ENCODE measurements at regions not wholly inside any gene's neighbourhood (a gene's known extent, or its start where the extent isn't known, plus 50 kb on each side); places are given as distances from the start of the nearest gene placed in this dataset.

DNA sequence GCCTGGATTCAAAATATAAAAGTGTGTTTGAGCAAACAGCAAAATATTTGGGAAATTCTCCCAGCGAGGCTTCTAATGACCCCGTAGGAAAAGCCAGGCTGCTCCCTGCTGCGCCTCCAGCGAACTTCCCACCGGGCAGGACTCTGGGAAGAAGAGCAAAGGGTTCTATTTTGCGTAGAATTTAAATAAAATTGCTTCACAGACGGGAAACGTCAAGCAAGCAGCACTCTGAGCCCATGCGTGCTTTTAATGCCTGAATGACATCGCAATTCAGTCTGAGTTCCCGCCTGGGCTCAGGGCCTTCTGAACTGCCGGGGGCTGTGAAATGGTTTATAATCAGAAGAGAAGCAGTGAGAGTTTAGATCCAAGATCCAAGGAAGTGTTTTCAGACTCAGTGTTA lies 775.1 kb downstream of the BRD1 start:
- ChIA-PET POLR2A (no interaction called here), CTCF (ENCODE audit: low intra/inter-chr PET ratio, low total read pairs) (no interaction called here)
- no peak overlapping the region for H3K9ac ChIP-seq (ENCODE audit: insufficient read depth, low read depth, low read length)
- in situ Hi-C loops (cut with HindIII; ENCODE audit: extremely low pct_ligation_motif_present, low pct_unique_long_range_greater_than_20kb) (no loop called here), intact Hi-C loops (cut with micrococcal nuclease; ENCODE audit: unreplicated experiment) (no loop called here)
- H3K27me3 ChIP-seq (ENCODE audit: control insufficient read depth in 1 of 2, insufficient read depth in 2 of 2, low read length in 2 of 2): peaks cover 0 to 56% of the 10 kb centered on the region in 2 experiments; a peak in 3 of 5 replicates
- no peaks in the 10 kb centered on the region for H3K79me2 ChIP-seq (ENCODE audit: insufficient read depth, low read length)
- H3K4me3 ChIP-seq (replicated peaks in 1 of 3; ENCODE audit: insufficient read depth in 1 of 3, low read depth in 2 of 3, low read length in 3 of 3): no peak overlapping the region
- no peak for DNase-seq (ENCODE audit: low spot score)
- no peak overlapping the region for H3K27ac ChIP-seq (ENCODE audit: extremely low read length, insufficient read depth, low read length)
- no peak overlapping the region for H2AFZ ChIP-seq (ENCODE audit: low read length)
- ATAC-seq: no peak
- 31% methylated on average over 12 of the region's 12 CpGs for WGBS (ENCODE audit: low lambda C conversion rate)
- no peaks in the 10 kb centered on the region for H3K9me3 ChIP-seq (ENCODE audit: low read length)
- H4K20me1 ChIP-seq (ENCODE audit: insufficient read depth, low read length): no peaks in the 10 kb centered on the region
- BruUV-seq (replicated peaks): no TSS peak
- H3K4me2 ChIP-seq (ENCODE audit: low read depth, low read length): no peak overlapping the region
- TF ChIP-seq, protein P1, sequence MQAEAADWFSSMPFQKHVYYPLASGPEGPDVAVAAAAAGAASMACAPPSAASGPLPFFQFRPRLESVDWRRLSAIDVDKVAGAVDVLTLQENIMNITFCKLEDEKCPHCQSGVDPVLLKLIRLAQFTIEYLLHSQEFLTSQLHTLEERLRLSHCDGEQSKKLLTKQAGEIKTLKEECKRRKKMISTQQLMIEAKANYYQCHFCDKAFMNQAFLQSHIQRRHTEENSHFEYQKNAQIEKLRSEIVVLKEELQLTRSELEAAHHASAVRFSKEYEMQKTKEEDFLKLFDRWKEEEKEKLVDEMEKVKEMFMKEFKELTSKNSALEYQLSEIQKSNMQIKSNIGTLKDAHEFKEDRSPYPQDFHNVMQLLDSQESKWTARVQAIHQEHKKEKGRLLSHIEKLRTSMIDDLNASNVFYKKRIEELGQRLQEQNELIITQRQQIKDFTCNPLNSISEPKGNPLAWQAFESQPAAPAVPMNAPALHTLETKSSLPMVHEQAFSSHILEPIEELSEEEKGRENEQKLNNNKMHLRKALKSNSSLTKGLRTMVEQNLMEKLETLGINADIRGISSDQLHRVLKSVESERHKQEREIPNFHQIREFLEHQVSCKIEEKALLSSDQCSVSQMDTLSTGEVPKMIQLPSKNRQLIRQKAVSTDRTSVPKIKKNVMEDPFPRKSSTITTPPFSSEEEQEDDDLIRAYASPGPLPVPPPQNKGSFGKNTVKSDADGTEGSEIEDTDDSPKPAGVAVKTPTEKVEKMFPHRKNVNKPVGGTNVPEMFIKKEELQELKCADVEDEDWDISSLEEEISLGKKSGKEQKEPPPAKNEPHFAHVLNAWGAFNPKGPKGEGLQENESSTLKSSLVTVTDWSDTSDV (CRISPR knock-in tag; IDR thresholded peaks at IDR 0.05): no peak
- TF ChIP-seq NR2C2 (CRISPR knock-in tag; IDR thresholded peaks at IDR 0.05; ENCODE audit: borderline replicate concordance) (no peak), SCMH1 (CRISPR knock-in tag; IDR thresholded peaks at IDR 0.05; ENCODE audit: borderline replicate concordance) (no peak), ZNF674 (CRISPR knock-in tag; IDR thresholded peaks at IDR 0.05; ENCODE audit: low read depth) (no peak), ZNF354B (CRISPR knock-in tag; IDR thresholded peaks at IDR 0.05) (no peak), ZFX (CRISPR knock-in tag; IDR thresholded peaks at IDR 0.05; ENCODE audit: low read depth) (no peak), MLLT10 (CRISPR knock-in tag; IDR thresholded peaks at IDR 0.05) (no peak), KLF13 (CRISPR knock-in tag; IDR thresholded peaks at IDR 0.05) (no peak), MED13 (CRISPR knock-in tag; IDR thresholded peaks at IDR 0.05) (no peak), DMAP1 (CRISPR knock-in tag; IDR thresholded peaks at IDR 0.05) (no peak), ZNF33B (CRISPR knock-in tag; IDR thresholded peaks at IDR 0.05) (no peak), ESRRA (CRISPR knock-in tag; IDR thresholded peaks at IDR 0.05; ENCODE audit: low read depth) (no peak)
- TF ChIP-seq, protein P2, sequence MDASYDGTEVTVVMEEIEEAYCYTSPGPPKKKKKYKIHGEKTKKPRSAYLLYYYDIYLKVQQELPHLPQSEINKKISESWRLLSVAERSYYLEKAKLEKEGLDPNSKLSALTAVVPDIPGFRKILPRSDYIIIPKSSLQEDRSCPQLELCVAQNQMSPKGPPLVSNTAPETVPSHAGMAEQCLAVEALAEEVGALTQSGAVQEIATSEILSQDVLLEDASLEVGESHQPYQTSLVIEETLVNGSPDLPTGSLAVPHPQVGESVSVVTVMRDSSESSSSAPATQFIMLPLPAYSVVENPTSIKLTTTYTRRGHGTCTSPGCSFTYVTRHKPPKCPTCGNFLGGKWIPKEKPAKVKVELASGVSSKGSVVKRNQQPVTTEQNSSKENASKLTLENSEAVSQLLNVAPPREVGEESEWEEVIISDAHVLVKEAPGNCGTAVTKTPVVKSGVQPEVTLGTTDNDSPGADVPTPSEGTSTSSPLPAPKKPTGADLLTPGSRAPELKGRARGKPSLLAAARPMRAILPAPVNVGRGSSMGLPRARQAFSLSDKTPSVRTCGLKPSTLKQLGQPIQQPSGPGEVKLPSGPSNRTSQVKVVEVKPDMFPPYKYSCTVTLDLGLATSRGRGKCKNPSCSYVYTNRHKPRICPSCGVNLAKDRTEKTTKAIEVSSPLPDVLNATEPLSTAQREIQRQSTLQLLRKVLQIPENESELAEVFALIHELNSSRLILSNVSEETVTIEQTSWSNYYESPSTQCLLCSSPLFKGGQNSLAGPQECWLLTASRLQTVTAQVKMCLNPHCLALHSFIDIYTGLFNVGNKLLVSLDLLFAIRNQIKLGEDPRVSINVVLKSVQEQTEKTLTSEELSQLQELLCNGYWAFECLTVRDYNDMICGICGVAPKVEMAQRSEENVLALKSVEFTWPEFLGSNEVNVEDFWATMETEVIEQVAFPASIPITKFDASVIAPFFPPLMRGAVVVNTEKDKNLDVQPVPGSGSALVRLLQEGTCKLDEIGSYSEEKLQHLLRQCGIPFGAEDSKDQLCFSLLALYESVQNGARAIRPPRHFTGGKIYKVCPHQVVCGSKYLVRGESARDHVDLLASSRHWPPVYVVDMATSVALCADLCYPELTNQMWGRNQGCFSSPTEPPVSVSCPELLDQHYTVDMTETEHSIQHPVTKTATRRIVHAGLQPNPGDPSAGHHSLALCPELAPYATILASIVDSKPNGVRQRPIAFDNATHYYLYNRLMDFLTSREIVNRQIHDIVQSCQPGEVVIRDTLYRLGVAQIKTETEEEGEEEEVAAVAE (CRISPR knock-in tag; IDR thresholded peaks at IDR 0.05; ENCODE audit: borderline replicate concordance): no peak
- TF ChIP-seq, protein P3, sequence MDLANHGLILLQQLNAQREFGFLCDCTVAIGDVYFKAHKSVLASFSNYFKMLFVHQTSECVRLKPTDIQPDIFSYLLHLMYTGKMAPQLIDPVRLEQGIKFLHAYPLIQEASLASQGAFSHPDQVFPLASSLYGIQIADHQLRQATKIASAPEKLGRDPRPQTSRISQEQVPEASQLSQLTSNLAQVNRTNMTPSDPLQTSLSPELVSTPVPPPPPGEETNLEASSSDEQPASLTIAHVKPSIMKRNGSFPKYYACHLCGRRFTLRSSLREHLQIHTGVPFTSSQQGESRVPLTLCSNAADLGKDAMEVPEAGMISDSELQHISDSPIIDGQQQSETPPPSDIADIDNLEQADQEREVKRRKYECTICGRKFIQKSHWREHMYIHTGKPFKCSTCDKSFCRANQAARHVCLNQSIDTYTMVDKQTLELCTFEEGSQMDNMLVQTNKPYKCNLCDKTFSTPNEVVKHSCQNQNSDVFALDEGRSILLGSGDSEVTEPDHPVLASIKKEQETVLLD (CRISPR knock-in tag; IDR thresholded peaks at IDR 0.05; ENCODE audit: low read depth): no peak
- H3K4me1 ChIP-seq (ENCODE audit: insufficient read depth, low read length): no peaks in the 10 kb centered on the region
- FAIRE-seq: no peak
- H3K36me3 ChIP-seq (replicated peaks in 1 of 2; ENCODE audit: control insufficient read depth in 1 of 2, insufficient read depth in 2 of 2, low read length in 2 of 2): no peaks in the 10 kb centered on the region

All from HepG2 (cell line).